ENCODE measurements at regions not wholly inside any gene's neighbourhood (a gene's known extent, or its start where the extent isn't known, plus 50 kb on each side); places are given as distances from the start of the nearest gene placed in this dataset.

GRCh38 chr15:61621865-61622264, 392.8 kb upstream of the RORA start:
- no peak for DNase-seq

GRCh38 chr15:61621146-61621545, 392.0 kb upstream of the RORA start:
- no peak for DNase-seq

GRCh38 chr15:61620151-61620550, 391.0 kb upstream of the RORA start:
- DNase-seq: no peak

- DNase-seq: no peak
Observed at GRCh38 chr15:61613729-61614128, 384.6 kb upstream of the RORA start.

GRCh38 chr15:61613138-61613537, 384.0 kb upstream of the RORA start:
- DNase-seq: no peak

GRCh38 chr15:61612111-61612510, 383.0 kb upstream of the RORA start:
- DNase-seq: no peak

GRCh38 chr15:61605343-61605742, 376.2 kb upstream of the RORA start:
- DNase-seq: no peak

- DNase-seq: no peak
Observed at GRCh38 chr15:61598655-61599054, 369.6 kb upstream of the RORA start.

- no peak for DNase-seq
Observed at GRCh38 chr15:61584410-61584809, 355.3 kb upstream of the RORA start.

- no peak for DNase-seq
Observed at GRCh38 chr15:61582092-61582491, 353.0 kb upstream of the RORA start.

GRCh38 chr15:61575597-61575996, 346.5 kb upstream of the RORA start:
- DNase-seq: no peak

GRCh38 chr15:61571026-61571425, 341.9 kb upstream of the RORA start:
- DNase-seq: no peak

GRCh38 chr15:61564785-61565184, 335.7 kb upstream of the RORA start:
- no peak for DNase-seq

- DNase-seq: no peak
Observed at GRCh38 chr15:61558172-61559136, 329.4 kb upstream of the RORA start.

GRCh38 chr15:61556037-61556648, 327.0 kb upstream of the RORA start:
- DNase-seq: no peak

GRCh38 chr15:61549727-61550126, 320.6 kb upstream of the RORA start:
- DNase-seq: no peak

- no peak for DNase-seq
Observed at GRCh38 chr15:61545763-61546162, 316.7 kb upstream of the RORA start.

GRCh38 chr15:61541516-61541915, 312.4 kb upstream of the RORA start:
- no peak for DNase-seq

GRCh38 chr15:61537337-61537736, 308.2 kb upstream of the RORA start:
- DNase-seq: no peak

GRCh38 chr15:61534986-61535385, 305.9 kb upstream of the RORA start:
- DNase-seq: no peak

GRCh38 chr15:61530769-61531168, 301.7 kb upstream of the RORA start:
- DNase-seq: no peak

- DNase-seq: no peak
Observed at GRCh38 chr15:61528581-61528910, 299.4 kb upstream of the RORA start.

- DNase-seq: no peak
Observed at GRCh38 chr15:61527836-61528580, 298.9 kb upstream of the RORA start.

- DNase-seq: no peak
Observed at GRCh38 chr15:61524545-61524944, 295.4 kb upstream of the RORA start.
